BE2C (cell line): ENCODE measurements at regions not wholly inside any gene's neighbourhood (a gene's known extent, or its start where the extent isn't known, plus 50 kb on each side); places are given as distances from the start of the nearest gene placed in this dataset.

ENCODE experiments used
- DNase-seq: peaks from one replicate; pipeline ENCODE4 v3.0.0-alpha.2; 2020
- H3K27me3 ChIP-seq: fragments of 250-450 bp; sonication (Bioruptor Pico); 2 replicates; pipeline ENCODE4 v1.5.1; 2020; ENCODE audit warnings: mild to moderate bottlenecking
- H3K36me3 ChIP-seq: fragments of 250-450 bp; sonication (Bioruptor Pico); 2 replicates; pipeline ENCODE4 v1.5.1; 2020; ENCODE audit warnings: mild to moderate bottlenecking
- H3K4me1 ChIP-seq: fragments of 250-450 bp; sonication (Bioruptor Pico); 2 replicates; pipeline ENCODE4 v1.5.1; 2020
- H3K4me3 ChIP-seq: 2 replicates; pipeline ENCODE4 v1.5.1; 2011; ENCODE audit warnings: low read depth, low read length
- H3K9me3 ChIP-seq: fragments of 250-450 bp; sonication (Bioruptor Pico); 2 replicates; pipeline ENCODE4 v1.5.1; 2020
- TF ChIP-seq, protein P1 (sequence below): IDR thresholded peaks from 2 replicates; pipeline ENCODE4 v1.5.1; 2012; ENCODE audit warnings: mild to moderate bottlenecking, low read depth, low read length

DNA sequence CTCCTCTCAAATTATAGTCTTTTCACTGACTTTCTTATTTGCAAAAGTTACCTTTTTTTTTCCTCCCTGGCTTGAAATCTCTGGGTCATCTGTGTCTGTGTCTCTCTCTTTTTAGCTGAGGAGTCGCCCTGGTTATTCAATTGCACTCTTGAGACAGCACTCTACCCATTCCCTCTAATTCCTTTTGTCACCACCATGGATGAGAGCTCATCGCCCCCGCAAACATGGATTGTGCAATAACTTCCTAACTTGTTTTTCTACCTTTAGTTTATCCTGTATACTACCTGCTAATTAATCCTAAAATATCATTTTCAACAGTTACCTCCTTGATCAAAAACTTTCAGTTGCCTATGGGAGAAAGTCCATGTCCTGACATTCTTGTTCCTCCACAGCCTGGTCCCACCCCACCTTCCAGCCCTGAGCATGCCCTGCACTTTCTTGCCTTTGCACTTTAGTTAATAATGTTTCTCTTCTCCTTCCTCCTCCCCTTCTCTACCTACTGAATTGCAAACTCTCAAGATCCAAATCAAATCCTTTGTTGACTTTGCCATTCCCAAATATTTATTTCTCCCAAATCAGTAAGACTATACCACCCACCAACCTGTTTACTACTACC is 110.4 kb upstream of the MAGI3 start:
- Histone ChIP-seq H3K4me3 (no peak overlapping the region), H3K27me3 (no peaks in the 10 kb centered on the region), H3K36me3 (no peaks in the 10 kb centered on the region), H3K4me1 (peaks cover 29% of the 10 kb centered on the region), H3K9me3 (no peaks in the 10 kb centered on the region)
- TF ChIP-seq, protein P1, sequence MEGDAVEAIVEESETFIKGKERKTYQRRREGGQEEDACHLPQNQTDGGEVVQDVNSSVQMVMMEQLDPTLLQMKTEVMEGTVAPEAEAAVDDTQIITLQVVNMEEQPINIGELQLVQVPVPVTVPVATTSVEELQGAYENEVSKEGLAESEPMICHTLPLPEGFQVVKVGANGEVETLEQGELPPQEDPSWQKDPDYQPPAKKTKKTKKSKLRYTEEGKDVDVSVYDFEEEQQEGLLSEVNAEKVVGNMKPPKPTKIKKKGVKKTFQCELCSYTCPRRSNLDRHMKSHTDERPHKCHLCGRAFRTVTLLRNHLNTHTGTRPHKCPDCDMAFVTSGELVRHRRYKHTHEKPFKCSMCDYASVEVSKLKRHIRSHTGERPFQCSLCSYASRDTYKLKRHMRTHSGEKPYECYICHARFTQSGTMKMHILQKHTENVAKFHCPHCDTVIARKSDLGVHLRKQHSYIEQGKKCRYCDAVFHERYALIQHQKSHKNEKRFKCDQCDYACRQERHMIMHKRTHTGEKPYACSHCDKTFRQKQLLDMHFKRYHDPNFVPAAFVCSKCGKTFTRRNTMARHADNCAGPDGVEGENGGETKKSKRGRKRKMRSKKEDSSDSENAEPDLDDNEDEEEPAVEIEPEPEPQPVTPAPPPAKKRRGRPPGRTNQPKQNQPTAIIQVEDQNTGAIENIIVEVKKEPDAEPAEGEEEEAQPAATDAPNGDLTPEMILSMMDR = no peak
- DNase-seq = no peak

DNA sequence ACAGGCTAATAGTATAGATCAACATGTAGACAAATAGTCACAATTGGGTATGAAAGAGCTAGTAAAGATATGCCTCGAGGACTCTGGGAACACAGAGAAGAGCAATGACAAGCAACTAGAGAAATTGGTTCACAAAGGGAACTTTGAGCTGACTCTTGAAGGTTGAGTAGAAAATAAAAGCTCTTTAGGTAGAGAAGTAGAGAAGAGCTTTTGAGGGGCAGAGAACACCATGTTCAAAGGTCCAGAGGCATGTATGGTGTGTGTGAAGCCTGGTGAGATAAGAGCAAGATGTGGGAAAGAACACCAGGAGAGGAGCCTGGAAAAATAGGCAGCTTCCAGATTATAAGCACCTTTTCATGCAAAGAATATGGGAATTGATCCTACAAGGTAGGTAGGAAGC is 109.7 kb upstream of the MAGI3 start:
- no peaks in the 10 kb centered on the region for H3K27me3 ChIP-seq
- H3K9me3 ChIP-seq = no peaks in the 10 kb centered on the region
- TF ChIP-seq, protein P1 = no peak
- no peaks in the 10 kb centered on the region for H3K36me3 ChIP-seq
- H3K4me1 ChIP-seq = peaks cover 29% of the 10 kb centered on the region
- no peak for DNase-seq
- no peak overlapping the region for H3K4me3 ChIP-seq

DNA sequence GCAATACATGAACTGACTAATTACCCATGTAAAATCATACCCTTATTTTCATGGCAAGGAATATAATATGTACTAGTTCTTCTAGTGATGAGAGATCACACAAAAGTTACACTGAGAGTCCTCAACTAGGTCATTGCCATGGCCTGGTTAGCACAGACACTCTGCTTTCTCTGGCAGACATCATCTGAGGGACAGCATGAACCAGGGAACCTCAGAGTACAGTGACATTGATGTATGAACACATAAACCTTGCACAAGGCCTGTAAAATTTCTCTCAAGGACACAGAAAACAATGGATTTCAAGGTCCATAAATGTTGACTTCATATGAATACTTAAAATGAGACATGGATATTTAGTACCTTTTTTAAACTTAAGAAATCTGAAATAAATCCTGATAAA is 108.8 kb upstream of the MAGI3 start:
- TF ChIP-seq, protein P1 = no peak
- H3K4me1 ChIP-seq = peaks cover 29% of the 10 kb centered on the region
- H3K27me3 ChIP-seq = no peaks in the 10 kb centered on the region
- no peaks in the 10 kb centered on the region for H3K9me3 ChIP-seq
- H3K36me3 ChIP-seq = no peaks in the 10 kb centered on the region
- DNase-seq = no peak
- no peak overlapping the region for H3K4me3 ChIP-seq

DNA sequence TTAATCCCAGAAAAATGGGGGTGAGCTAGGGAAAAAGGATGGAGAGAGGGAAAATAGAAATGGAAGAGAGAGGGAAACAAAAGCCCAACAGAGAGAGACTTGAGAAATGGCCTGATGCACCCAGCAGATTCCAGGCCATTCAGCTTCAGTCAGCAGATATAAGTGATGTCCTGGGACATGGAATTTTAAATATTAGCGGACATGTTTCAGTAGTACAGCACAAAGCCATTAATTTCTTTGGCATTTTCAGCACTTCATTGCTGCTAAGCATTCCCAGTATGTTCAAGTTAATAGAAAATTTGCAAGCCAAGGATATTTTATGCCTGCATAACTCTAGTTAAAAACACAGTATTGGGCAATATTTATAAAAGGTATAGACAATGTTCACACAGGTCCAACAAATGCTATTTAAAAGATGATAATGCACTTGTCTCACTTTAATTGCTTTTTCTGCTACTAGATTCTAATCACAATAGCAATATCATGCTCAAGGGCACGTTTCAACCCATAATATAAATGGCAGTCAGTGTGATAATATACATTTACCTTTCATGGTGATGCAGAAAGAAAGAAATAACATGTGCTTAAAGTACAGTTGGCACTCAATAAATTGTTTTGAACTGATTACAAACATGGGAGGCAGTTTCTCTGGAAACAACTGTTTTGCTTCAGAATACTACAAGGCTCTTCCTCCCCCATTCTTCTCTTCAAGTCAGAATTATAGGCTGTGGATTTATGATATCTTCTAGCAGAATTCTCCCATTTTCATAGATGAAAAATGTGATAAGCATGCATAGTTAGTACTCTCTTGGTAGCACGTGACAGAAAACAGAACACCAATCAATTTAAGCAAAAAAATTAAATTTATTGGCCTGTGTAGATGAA is 108.1 kb upstream of the MAGI3 start:
- Histone ChIP-seq H3K9me3 (no peaks in the 10 kb centered on the region), H3K4me3 (peak overlapping the region; percentile 35)
- no peak for DNase-seq

DNA sequence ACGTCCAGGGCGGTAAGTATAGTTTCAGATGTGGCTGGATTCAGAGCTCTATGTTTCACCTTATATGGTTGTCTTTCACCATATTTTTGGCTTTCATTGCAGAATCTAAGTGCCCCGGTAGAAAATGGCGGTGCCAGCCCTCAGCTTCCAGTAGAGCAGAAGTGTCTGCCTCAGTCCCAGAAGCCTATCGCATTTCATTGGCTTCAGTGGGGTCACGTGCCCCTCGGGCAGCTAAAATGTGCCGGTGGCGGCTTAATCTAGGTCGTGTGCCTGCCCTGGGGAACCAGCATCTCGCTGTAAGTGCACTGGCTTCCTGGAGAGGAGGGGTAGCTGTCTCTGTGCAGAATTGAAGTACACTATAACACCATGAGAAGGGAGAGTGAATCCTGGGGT is 107.4 kb upstream of the MAGI3 start:
- peak; percentile 89 for DNase-seq
- Histone ChIP-seq H3K27me3 (no peaks in the 10 kb centered on the region), H3K36me3 (no peaks in the 10 kb centered on the region), H3K4me3 (peak overlapping the region; percentile 35), H3K4me1 (peaks cover 29% of the 10 kb centered on the region), H3K9me3 (no peaks in the 10 kb centered on the region)
- TF ChIP-seq, protein P1 = no peak

More for the DNA sequence above, 108.1 kb upstream of the MAGI3 start:
- H3K27me3 ChIP-seq = no peaks in the 10 kb centered on the region
- no peaks in the 10 kb centered on the region for H3K36me3 ChIP-seq
- TF ChIP-seq, protein P1 = no peak
- H3K4me1 ChIP-seq = peaks cover 29% of the 10 kb centered on the region

DNA sequence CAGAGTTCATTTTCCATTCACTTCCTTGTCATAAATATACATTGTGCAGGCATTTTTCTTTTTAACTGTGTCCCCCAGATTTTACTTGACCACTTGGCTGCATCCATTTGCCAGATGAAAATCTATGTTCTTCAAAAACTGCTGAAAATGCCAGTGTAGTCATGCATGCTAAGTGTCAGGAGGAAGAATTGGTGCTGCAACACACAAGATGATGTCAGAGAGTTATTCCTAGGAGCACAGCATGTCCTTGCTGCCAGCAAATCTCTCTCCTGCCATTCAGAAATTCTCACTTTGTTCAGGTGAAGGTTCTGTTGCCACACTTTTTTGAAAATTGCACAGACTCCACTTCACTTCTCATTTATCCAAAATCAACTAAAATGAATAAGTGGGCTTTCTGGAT is 106.4 kb upstream of the MAGI3 start:
- no peaks in the 10 kb centered on the region for H3K27me3 ChIP-seq
- TF ChIP-seq, protein P1 = no peak
- no peak for DNase-seq
- no peak overlapping the region for H3K4me3 ChIP-seq
- no peaks in the 10 kb centered on the region for H3K9me3 ChIP-seq
- H3K36me3 ChIP-seq = no peaks in the 10 kb centered on the region
- peaks cover 29% of the 10 kb centered on the region for H3K4me1 ChIP-seq
